Activated CD4-positive, alpha-beta T cell treated with anti-CD3 and anti-CD28 coated beads for 1 hour (primary cell): ENCODE measurements at regions not wholly inside any gene's neighbourhood (a gene's known extent, or its start where the extent isn't known, plus 50 kb on each side); places are given as distances from the start of the nearest gene placed in this dataset.

ENCODE experiments used
- DNase-seq: peaks from one replicate; pipeline ENCODE4 v3.0.0-alpha.2; 2020

DNA sequence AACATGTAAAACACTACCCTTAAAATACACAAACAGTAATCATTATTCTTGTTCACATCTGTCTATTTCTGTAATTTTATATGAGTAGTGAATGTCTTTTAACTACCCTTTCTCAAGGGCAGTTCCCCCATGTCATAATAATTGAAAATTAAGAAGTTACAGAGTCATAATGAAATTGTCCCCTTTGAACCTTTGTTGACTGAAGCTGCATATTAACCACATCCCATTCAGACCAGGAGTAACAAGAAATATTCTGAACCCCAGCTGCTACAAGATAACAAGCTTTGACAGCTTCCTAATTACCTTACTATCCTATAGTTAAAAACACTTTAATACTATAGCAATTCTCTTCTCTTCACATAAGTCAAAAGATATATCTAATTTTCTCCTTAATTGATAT, 635.9 kb upstream of the SUCLG2 start:
- DNase-seq, result no peak

DNA sequence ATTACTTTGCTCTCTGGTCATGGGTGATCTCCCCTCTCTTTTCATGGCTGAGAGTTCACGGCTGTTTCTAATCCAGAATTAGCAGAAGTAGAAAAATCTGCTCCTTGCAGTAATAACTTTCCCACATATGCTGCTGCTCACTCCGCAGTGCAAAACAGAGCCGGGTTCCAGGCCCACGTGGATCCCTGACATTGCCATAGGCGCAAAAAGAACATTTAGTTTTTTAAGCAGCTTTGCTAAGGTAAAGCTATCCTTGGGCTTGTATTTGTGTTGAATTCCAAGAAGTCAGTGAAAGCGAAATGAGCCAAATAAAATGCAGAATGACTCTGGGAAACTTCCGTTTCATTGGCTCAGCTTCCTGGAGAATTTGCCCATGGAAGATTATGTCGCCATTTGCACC, 633.7 kb upstream of the SUCLG2 start:
- no peak for DNase-seq

DNA sequence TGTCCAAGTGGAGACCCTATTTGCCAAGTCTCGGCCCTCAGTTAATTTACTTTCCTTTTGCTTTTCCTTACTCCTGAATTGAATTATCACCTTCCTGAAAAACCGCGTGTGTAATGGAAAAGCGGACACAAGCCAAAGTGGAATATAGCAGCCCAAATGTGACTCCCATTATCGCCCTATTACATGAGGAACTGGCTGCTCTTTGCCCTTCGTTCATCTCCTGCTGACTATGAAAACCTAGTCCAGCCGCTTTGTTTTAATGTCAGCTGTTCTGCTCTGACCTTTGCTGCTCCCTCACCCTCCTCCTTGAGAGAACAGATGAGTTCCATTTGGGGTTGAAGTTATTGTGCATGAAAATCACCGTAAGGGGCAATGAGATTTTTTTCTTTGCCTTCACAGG, 632.7 kb upstream of the SUCLG2 start:
- no peak for DNase-seq

DNA sequence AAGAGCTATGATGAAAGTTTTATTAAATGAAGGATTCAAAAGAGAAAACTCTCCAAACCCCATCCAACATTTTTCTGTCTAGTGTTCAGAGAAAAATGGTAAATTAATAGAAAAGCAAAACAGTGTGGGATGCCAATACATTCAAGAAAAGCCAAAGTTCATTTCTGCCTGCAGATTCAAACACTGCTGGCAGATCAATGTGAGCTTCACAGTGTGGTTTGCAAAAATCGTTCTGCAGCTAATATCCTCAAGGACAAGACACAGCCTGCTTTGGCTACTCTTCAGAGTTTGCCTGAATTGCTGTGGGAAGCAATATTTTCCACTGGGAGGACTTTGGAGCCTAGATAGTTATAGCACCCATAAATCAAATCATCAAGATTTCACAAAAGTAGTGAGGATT, 619.9 kb upstream of the SUCLG2 start:
- no peak for DNase-seq

DNA sequence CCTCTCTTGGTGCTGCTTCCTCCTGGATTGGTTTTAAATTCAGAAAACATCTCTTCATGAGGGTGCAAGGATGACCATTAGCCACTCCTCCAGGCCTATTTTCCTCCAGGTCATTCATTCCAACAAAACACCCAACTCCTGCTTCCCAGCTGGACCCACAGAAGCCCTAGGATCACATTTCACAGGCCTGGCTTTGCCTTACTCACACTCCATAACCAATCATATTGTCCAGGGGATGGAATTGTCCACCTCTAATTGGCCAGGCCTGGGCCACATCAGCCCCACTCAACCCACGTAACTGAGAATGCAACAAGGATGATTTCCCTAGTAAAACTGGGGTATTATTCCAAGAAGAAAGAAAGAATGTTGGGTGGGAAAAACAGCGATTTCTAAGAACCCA, 616.7 kb upstream of the SUCLG2 start:
- DNase-seq, result no peak

DNA sequence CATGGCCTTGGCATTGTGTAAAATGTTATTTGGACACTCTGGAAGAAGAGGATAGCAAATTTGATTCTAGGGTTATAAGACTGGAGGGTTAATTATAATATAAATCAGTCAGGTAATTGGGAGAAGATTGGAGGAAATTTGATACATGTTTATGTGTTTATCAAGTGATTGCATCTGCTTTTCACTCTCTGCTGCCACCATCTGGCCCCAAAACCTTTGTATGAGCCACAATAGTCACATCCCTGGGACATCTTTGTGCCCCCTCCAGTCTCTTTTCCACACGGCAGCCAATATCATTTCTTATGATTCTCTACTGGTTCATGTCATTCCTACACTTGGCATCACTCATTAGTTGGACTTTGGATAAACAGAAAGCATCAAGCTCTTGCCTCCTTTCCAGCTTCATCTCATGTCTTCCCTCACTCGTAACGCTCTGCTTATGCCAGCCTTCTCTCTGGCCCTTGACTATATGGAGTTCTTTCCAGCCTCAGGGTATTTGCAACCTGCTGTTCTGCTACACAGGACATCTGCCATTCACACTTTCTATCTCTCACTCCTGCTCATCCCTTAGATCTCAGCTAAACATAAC, 602.3 kb upstream of the SUCLG2 start:
- no peak for DNase-seq

DNA sequence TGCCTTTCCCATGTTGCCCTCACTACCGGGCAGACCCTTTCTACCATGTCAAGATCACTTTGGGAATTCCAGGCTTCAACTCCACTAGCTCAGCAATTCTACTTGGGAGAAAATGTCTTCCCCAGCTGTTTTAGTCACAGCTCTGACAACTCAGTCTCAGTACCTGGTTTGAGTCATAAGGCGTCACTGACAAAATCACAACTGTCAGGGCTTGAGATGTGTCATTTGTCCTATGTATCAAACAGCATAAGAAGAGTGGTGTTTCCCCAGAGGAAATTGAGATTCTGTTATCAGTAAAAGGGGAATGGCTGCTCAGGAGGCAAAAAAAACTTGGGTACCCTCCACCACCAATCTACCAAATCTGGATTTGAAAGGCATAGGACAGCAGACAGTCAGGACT, 594.9 kb upstream of the SUCLG2 start:
- DNase-seq, result no peak

DNA sequence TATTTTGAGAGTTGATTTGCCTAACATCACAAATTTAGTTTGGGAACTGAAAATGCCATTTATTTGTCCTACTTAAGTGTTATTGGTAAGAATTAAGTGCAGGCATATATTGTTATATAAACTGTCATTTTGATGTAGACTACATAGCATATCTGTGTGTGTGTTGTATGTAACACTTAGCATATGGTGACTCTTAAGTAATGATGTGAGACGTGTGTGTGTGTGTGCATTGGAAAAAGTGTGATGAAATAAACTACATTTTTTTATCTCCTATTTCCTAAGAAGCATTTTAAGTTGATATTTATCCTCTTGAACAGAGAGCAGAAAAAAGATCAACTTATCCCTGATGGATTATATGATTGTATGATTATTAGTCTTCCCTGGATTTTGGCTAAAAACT, 588.2 kb upstream of the SUCLG2 start:
- no peak for DNase-seq

DNA sequence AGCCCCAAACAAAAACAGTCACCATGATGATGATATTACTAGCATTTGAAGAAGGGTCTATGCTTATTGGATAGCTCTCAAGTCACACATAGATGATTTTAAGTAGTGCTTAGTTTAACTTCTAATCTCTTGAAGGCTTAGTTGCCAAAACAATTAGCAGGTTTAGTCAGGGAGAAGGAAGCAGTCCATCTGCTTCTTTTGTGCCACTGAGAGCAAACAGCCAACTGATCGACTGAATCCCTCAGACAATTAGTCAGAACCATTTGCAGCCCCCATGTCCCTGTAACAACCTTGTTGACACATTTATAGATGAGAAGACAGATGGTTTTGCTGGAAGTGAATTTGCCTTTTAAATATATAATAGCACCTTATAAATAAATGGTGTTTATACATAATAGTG, 585.1 kb upstream of the SUCLG2 start:
- no peak for DNase-seq

DNA sequence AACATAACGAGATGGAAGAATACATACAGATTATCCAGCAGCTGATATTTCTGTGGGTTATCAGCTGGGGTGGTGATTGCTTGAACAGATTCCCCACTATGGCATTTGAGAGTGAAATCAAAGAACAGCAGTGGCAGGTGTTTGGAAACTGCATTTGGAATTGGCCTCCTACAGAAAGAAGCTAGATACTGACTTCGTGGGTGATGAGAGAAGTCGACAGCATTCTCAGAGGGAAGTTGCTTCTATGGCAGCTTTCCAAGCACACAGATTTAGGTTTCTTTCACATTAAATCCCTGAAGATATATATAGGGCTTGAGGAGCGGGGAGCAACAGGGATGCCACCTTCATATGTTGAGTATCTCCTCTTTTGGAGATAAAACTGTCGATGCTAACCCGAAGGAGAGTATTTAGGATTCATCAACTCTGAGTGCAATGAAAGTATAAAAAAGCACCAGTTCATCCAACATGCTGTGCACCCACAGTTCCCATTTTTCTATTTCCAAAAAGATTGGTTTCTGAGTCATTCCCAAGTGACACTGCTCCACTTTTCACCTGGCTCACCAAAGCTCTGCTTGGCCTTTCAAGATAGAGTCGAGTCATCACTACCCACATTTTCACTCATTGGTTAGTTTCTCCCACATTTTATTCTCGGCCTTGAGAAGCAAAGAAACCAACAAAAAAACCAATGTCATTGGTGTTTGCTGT, 579.8 kb upstream of the SUCLG2 start:
- no peak for DNase-seq

DNA sequence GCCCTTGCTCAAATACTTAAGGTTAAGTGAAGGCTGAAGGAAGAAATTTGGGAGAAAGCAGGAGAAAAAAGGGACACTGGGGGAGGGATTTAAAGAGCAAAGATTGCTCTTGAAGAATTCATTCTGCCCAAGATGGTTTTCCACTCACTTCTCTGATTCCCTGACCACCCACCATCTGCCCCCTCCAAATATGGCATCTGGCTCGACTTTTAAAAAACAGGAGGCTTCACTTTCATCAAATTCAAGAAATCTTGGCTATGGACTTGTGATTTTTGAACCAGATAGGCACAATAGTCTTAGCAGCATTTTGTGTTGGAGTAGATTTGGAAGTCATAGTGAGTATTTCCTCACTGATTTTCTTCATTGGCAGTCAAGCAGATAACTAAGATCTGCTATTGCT, 574.4 kb upstream of the SUCLG2 start:
- no peak for DNase-seq

DNA sequence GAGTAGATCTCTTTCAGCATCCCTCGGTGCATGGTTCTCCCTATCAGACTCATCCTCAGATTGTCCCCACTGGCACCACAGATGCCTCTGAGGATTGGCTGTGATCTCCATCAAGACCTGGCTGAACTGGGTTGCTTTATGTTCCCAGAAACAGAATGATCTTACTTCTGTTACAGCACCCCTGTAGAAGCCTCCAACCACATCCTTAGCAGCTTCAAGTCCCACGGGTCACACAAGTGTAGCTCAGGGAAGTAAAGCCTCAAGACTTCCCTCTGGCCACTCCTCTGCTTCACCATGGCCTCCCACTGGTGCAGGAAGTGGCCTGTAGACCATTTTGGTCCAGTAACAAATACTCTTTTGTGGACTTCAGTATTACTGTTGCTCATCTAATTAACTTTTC, 566.4 kb upstream of the SUCLG2 start:
- no peak for DNase-seq

DNA sequence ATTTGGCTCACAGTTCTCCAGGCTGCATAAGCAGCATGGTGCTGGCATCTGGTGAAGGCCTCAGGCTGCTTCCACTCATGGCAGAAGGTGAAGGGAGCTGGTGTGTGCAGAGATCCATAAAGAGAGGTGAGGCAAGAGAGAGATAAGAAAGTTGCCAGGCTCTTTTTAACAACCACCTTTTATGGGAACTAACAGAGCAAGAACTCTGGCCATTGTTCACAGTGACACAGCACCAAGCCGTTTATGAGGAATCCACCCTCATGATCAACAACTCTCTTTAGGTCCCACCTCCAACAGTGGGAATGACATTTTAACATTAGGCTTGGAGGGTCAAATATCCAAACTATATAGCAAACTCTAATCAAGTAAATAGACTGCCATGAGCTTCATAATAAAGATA, 557.2 kb upstream of the SUCLG2 start:
- DNase-seq, result no peak

DNA sequence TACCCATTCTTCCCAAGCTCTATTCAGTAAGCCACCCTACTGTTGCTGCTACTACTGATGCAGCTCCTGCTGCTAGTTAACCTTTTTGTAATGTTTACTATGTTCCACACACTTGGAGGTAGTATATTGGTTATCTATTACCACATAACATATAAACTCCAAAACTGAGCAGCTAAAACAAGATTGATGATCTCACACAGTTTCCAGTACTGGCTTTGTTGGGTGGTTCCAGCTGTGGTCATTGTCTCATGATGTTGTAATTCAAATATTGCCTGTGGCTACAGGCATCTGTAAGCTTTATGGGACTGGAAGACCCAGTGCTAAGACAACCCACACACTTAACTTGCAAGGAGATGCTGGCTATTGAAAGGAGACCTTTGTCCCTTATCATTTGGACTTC, 556.2 kb upstream of the SUCLG2 start:
- DNase-seq, result no peak

DNA sequence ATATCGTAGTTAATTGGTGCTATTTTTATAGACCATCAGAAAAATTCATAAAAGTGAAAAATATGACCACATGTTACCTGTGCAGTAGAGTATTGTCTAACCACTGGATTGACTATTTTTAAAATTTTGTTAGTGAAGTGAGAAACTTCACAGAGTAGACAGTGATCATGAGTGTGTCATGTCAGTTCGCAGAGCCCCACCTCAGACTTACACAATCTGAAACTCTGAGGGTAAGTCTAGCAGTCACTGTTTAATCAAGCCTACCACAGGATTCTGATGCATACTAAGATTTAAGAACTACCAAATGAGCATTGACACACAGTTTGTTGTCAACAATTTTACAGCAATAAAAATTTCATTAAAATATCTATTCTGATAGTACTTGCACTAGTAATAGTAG, 552.9 kb upstream of the SUCLG2 start:
- DNase-seq, result no peak

DNA sequence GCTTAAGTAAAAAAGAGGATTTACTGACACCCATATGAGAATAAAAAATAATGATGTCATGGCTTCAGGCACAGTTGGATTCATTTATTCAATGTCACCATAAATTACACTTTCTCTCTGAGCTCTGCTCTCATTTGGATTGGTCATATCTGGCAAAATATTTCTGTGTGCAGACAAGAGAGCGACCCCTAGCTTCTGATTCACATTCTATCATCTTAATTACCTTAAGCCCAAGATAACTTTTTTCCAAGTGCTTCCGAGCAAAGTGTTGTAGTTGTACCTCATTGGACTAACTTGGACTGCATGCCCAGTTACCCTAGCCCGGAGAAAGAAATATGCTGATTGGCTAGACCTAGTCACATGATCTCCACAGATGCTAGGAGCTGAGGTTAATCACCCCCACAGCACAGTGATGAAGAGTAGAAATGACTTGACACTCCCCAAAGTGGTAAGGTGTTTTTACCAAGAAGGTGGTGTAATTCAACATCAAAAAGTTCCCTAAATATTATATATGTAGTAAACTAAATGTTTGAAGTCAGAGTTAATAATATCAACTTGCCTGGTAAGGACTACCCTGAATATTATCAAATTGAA, 552.2 kb upstream of the SUCLG2 start:
- no peak for DNase-seq

DNA sequence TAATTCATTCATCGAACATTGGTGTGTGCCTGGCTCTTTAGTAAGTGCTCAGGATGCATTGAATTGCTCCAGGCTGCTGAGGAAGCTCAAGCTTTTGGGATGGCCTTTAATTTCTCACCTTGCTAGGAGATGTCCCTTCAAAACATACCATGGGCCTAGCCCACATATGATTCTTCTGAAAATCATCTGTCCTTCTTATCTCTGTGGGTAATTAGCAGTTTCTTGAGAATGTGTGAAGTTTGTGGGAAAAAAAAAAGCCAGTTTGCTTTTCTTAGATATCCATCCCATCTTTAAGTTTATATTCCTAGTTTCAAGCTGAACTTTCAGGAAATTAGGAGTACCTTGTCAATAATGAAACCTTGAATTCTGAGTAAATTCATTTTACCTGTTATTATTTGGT, 532.3 kb upstream of the SUCLG2 start:
- DNase-seq, result no peak

DNA sequence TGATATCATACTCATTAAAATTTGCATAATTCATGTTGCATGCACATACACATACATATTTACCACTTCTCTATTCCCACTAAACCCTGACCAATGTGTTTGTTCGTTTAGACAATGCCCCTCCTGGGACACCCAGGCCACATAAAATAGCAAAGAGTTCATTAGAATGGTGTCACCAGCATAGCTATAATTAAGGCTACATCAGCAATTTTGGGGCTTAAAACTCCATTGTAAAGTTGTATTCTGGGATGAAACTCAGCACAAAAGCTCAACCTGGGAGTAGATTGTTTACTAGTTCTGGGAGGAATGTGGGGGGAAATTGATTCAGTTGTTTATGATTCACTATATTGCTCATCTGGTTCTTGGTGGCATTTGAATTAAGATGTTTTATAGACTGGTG, 522.2 kb upstream of the SUCLG2 start:
- DNase-seq, result no peak

DNA sequence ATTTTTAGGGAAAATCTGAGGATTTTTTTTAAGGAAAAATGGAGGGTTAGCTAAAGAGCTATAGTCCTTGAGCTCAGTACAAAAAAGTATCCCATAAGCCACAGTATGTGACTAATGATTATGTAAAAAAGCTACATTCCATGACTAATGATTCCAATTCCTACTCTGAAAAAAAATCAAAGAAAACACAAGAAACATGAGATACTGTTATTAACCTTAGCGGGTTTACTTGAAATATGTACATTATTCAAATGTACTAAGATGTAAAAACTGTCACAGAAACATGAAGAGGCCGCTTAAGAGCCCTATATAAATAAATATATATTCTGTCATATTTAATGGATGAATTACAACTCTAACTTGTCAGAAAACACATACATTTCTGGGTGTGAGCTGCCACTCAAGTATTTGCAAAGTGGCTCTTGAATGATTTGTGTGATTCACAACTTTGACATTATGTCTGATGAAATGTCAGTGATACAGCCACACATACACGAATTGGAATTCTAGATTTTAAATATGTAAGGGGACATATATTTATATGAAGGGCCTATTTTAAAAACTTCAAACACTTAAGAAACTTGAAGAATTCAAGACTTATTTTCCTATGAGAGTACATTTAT, 518.7 kb upstream of the SUCLG2 start:
- DNase-seq, result no peak

DNA sequence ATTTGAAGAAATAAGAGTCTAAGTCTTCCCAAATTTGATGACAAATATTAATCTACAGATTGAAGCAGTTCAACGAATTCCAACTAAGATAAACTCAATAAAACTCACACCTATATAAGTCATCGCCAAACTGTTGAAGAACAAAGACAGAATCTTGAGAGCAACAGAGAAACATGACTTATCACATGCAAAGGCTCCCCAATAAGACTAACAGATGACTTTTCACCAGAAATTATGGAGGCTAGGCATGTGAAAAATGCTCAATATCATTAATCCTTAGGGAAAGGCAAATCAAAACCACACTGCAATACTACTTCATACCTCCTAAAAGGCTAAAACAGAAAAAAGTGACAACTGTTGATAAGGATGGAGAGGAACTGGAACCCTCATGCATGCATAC, 517.6 kb upstream of the SUCLG2 start:
- DNase-seq, result no peak

DNA sequence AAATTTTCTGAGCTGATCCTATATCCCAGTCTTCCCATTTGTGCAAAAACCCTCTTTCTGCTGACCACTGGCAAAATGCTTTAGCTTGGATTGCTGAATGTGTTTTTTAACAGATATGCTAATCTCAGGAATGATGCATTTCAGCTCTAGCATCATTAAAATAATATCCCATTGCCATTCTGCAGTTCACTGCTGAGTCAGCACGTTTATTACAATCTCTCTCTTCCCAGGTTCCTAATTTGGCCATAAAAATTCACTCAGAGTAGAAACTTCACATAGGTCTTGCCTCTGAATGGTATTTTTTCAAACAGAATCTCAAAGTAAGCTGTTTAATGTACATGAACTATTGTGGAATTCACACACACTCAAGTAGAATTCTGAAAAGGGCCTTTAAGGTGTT, 509.6 kb upstream of the SUCLG2 start:
- DNase-seq, result no peak

DNA sequence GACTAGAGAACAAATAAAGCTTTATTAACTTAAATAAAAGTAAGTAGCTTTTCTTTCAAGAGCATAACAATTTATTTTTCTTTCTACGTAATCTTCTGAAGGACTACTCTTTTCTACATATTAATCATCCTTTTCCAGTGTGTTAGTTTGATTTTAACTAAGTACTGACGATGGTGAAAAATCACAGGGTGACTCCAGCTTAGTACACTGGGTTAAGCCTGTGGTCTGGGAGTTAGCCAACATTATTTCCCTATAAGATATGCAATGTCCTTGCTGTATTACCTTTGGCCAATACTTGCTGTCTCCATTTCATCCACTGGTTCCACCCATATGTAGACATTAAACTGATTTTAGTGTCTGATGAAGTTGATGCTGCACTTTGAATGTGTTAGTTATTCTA, 508.6 kb upstream of the SUCLG2 start:
- DNase-seq, result no peak

DNA sequence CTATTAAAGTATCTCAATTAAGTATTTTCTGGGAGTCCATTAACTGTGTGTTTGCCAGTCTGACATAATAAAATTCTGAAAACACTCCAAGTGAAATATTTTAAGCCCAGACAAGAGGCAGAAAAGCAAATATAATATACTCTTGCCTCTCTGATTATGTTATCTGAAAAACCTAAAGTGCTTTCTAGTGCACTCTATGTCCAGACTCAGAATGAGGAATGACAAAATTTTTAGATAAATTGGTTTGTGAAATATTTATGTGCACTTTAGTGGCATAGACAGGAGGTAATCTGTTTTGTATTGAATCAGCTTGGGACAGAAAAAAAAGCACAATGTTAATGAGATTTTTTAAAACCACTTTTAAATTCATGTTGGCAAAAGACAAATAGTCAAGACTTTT, 508.2 kb upstream of the SUCLG2 start:
- no peak for DNase-seq

DNA sequence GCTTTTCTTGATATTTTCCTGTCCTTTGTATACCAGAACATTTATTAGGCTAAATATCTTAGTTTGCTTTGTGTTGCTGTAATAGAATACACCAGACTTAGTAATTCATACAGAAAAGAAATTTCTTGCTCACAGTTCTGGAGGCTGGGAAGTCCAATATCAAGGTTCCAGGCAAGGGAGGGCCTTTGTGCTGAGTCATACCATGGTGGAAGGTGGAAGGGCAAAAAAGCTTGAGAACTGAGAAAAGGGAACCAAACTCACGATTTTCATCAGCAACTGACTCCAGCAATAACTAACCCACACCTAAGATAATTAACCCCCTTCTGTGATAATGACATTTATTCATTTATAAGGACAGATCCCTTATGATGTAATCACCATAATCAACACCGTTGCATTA, 496.9 kb upstream of the SUCLG2 start:
- no peak for DNase-seq

DNA sequence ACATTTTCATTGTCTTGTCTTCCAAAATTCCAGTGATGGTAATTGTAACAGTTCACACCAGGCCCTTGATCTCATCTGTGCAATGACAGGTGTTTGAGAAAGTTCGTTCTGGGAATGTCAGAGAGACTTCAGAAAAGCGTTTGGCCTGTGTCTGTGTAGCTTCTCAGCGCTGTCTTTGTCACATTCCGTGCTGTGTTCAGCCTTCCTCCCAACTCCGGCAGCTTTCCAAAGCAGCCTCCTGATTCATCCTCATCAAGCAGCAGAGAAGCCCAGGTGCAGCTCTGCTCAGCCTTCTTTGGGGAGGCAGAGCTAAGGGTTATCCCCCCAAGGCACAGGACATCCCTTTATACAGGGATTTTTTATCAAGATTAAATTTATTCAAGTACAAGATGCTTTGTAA, 494.0 kb upstream of the SUCLG2 start:
- DNase-seq, result no peak
